Epithelial cell of esophagus (primary cell): ENCODE measurements at regions not wholly inside any gene's neighbourhood (a gene's known extent, or its start where the extent isn't known, plus 50 kb on each side); places are given as distances from the start of the nearest gene placed in this dataset.
"Not testable (repeated sequence)": the region's sequence is repeated elsewhere in the genome, so short reads cannot be mapped to it uniquely, and the experiment has no call there.

Experiments
- DNase-seq: peaks from one replicate; pipeline ENCODE4 v3.0.0; 2010; ENCODE audit warnings: low read depth
- H3K4me3 ChIP-seq: 2 replicates; pipeline ENCODE4 v1.5.1; 2011; ENCODE audit warnings: mild to moderate bottlenecking, low read length, control low read depth
- TF ChIP-seq, protein P1 (sequence below): IDR thresholded peaks from 2 replicates; pipeline ENCODE4 v1.5.1; 2011; ENCODE audit warnings: low read depth, mild to moderate bottlenecking, low read length, control low read depth, inconsistent platforms; ENCODE audit not compliant: insufficient read depth; ENCODE audit errors: missing control alignments

DNA sequence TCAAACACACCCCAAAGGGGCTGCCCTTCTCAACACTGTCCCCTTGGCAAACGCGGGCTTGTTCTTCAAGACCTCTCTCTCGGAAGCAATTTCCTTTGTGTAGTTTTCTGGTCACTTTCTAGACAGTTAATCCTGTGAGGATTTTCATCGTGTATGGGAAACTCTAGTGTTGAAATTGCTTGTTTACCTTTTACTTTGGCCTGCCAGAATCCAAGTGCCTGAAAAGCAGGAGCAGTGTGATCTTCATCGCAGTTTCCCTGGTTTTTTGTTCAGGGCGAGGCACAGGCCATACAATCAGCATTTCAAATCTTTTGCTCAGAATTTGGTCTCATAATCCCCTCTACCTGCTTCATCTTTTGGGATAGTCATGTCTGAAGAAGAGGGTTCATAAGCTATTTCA lies 115.7 kb upstream of the C9orf72 start:
- H3K4me3 ChIP-seq: no peak overlapping the region
- TF ChIP-seq, protein P1, sequence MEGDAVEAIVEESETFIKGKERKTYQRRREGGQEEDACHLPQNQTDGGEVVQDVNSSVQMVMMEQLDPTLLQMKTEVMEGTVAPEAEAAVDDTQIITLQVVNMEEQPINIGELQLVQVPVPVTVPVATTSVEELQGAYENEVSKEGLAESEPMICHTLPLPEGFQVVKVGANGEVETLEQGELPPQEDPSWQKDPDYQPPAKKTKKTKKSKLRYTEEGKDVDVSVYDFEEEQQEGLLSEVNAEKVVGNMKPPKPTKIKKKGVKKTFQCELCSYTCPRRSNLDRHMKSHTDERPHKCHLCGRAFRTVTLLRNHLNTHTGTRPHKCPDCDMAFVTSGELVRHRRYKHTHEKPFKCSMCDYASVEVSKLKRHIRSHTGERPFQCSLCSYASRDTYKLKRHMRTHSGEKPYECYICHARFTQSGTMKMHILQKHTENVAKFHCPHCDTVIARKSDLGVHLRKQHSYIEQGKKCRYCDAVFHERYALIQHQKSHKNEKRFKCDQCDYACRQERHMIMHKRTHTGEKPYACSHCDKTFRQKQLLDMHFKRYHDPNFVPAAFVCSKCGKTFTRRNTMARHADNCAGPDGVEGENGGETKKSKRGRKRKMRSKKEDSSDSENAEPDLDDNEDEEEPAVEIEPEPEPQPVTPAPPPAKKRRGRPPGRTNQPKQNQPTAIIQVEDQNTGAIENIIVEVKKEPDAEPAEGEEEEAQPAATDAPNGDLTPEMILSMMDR: no peak
- no peak for DNase-seq

DNA sequence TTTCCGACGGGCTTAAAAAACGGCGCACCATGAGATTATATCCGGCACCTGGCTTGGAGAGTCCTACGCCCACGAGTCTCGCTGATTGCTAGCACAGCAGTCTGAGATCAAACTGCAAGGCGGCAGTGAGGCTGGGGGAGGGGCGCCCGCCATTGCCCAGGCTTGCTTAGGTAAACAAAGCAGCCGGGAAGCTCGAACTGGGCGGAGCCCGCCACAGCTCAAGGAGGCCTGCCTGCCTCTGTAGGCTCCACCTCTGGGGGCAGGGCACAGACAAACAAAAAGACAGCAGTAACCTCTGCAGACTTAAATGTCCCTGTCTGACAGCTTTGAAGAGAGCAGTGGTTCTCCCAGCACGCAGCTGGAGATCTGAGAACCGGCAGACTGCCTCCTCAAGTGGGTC lies 117.5 kb upstream of the C9orf72 start:
- not testable (repeated sequence) for DNase-seq, H3K4me3 ChIP-seq

DNA sequence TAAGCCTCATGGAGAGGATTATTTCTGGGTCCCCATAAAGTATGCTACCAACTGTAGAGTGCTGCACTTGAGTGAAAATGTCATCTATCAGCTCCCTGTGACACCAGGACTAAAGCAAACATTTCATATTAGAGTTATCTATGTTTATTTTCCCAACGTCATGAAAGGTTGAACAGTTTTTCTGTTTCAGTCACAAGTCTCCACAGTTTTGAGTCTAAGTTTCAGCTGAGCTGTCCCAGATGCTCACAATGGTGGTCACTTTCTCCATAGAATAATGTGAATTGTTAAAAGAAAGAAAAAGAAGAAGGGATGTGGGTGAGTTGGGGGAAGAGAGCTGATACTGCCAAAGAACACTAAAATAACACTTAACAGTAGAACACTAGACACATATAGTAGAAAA lies 126.3 kb upstream of the C9orf72 start:
- DNase-seq: no peak
- TF ChIP-seq, protein P1: no peak

DNA sequence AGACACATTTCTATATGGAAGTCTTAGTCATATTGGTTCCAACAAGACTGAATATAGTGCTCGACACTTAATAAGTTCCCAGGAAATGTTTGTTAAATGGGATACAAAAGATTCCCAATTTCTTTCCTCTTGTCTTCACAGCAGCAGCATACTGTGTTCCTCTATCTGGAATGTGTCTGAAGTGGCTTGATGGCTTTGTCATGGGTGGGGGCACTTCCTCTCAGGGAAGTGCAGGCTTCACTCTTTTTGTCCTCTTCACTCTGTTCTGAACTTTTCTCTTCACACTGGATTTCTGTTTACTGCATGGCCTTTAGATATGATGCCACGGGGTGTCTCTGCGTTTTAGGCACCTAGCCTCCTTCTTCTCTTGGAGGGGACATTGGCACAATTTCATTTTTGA lies 127.7 kb upstream of the C9orf72 start:
- H3K4me3 ChIP-seq: no peak overlapping the region
- no peak for DNase-seq
- TF ChIP-seq, protein P1: no peak

More for the DNA sequence above, 126.3 kb upstream of the C9orf72 start:
- no peak overlapping the region for H3K4me3 ChIP-seq

DNA sequence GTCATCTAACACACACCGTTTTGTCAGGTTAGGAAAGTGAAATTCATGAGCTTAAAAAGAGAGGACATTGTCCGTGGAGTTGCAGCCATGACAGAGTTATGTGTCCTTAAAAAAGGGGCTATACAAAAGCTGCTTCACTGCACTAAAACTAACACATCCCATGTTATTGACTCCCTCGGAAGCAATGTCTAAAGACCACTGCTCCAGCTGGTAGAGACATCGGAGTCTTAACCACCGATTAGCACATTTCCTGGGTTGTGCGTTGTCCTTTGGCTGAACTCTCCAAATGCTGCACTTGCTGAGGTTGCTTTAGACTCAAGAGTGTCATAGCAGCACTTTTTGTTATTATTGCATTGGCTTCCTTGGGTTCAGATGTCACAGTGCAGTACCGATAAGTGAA lies 128.3 kb upstream of the C9orf72 start:
- TF ChIP-seq, protein P1: no peak

DNA sequence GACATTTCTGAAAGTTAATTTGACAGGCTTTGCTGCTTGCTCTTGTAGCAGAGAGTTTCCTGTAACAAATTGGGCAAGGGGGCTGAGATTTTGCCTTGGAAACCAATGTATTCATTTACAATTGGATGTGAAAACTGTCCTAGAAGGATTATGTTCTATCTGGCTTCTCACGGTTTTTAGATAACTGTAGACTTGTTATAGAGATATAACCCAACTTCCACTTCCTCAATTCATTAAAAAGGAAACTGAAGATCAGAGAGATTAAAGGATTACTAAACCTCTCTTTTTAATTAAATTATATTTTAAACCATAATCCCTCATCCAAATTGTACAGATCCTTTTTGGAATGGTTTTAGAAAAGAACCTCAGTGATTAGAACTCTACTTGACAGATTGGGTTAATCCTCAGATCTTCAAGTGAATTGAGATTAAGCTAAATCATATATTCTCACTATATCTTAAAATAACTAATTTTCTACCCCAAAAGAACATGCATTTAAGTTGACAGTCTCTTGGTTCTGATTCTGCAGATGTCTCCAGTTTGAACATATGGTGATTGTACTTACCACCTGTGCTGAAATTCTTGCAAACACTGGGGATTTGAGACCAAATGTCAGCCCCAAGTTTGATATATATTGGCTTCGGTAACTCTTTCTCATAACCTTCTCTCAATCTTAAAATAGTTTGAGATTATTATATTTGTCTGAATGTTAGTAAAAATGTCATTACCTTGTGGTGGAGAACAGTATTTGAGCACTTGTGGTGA lies 130.1 kb upstream of the C9orf72 start:
- no peak overlapping the region for H3K4me3 ChIP-seq
- DNase-seq: no peak
- TF ChIP-seq, protein P1: no peak

More for the DNA sequence above, 128.3 kb upstream of the C9orf72 start:
- no peak overlapping the region for H3K4me3 ChIP-seq
- no peak for DNase-seq

DNA sequence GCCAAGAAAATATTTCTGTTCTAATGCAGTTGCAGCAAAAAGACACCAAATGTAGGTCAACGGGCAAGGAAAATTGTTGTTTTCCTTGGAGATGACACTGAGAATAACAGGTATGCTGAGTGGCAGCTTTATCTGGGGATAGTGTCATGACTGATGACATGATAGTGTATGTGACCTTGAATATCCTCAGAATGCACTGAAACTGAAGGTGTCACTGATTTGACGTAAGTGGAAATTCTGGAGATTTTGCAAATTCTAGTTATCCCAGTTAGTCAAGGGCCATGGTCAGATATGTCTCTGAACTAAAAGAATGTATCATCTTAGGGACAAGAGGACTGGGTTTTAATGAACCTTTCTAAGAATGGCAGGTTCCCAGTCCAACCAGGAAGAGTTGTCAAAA lies 138.0 kb upstream of the C9orf72 start:
- TF ChIP-seq, protein P1: no peak
- no peak for DNase-seq
- H3K4me3 ChIP-seq: no peak overlapping the region
